ENCODE measurements at regions not wholly inside any gene's neighbourhood (a gene's known extent, or its start where the extent isn't known, plus 50 kb on each side); places are given as distances from the start of the nearest gene placed in this dataset.
"Not testable (repeated sequence)": the region's sequence is repeated elsewhere in the genome, so short reads cannot be mapped to it uniquely, and the experiment has no call there.

GRCh38 chr2:58401936-58402335, 160.8 kb upstream of the FANCL start:
- H3K4me3 ChIP-seq (ENCODE audit: insufficient read depth, low read length), result no peak overlapping the region
- no peak overlapping the region for H3K27ac ChIP-seq (ENCODE audit: low read depth, low read length)
- DNase-seq (ENCODE audit: insufficient read length, low spot score, missing footprints), result no peak
- H3K4me1 ChIP-seq (ENCODE audit: insufficient read depth, low read length), result no peaks in the 10 kb centered on the region
- no peaks in the 10 kb centered on the region for H4K20me1 ChIP-seq (ENCODE audit: insufficient read depth, low read length)
- no peak overlapping the region for H3K4me2 ChIP-seq (ENCODE audit: insufficient read depth, low read length)
- H3K9me3 ChIP-seq (ENCODE audit: low read depth, low read length), result no peaks in the 10 kb centered on the region
- H3K27me3 ChIP-seq (ENCODE audit: insufficient read depth, low read length), result no peaks in the 10 kb centered on the region
- TF ChIP-seq CTCF (IDR thresholded peaks at IDR 0.05; ENCODE audit: extremely low read depth, low read depth, low read length), result no peak
- no peak overlapping the region for H2AFZ ChIP-seq (ENCODE audit: low read length)
- H3K79me2 ChIP-seq (ENCODE audit: insufficient read depth, low read length), result no peaks in the 10 kb centered on the region
- no peaks in the 10 kb centered on the region for H3K36me3 ChIP-seq (ENCODE audit: insufficient read depth, low read length)

GRCh38 chr2:58398406-58398805, 157.3 kb upstream of the FANCL start:
- Histone ChIP-seq H3K79me2 (ENCODE audit: insufficient read depth, low read length) (no peaks in the 10 kb centered on the region), H2AFZ (ENCODE audit: low read length) (no peak overlapping the region), H3K27ac (ENCODE audit: low read depth, low read length) (no peak overlapping the region), H3K4me1 (ENCODE audit: insufficient read depth, low read length) (no peaks in the 10 kb centered on the region), H3K4me3 (ENCODE audit: insufficient read depth, low read length) (no peak overlapping the region), H4K20me1 (ENCODE audit: insufficient read depth, low read length) (no peaks in the 10 kb centered on the region), H3K4me2 (ENCODE audit: insufficient read depth, low read length) (no peak overlapping the region), H3K9me3 (ENCODE audit: low read depth, low read length) (no peaks in the 10 kb centered on the region), H3K27me3 (ENCODE audit: insufficient read depth, low read length) (no peaks in the 10 kb centered on the region), H3K36me3 (ENCODE audit: insufficient read depth, low read length) (no peaks in the 10 kb centered on the region)
- no peak for TF ChIP-seq CTCF (IDR thresholded peaks at IDR 0.05; ENCODE audit: extremely low read depth, low read depth, low read length)
- DNase-seq (ENCODE audit: insufficient read length, low spot score, missing footprints), result no peak

GRCh38 chr2:58387701-58388100, 146.6 kb upstream of the FANCL start:
- peak; percentile 2 for DNase-seq (ENCODE audit: insufficient read length, low spot score, missing footprints)
- Histone ChIP-seq H4K20me1 (ENCODE audit: insufficient read depth, low read length) (no peaks in the 10 kb centered on the region), H3K79me2 (ENCODE audit: insufficient read depth, low read length) (no peaks in the 10 kb centered on the region), H3K27me3 (ENCODE audit: insufficient read depth, low read length) (no peaks in the 10 kb centered on the region), H3K27ac (ENCODE audit: low read depth, low read length) (no peak overlapping the region), H3K4me1 (ENCODE audit: insufficient read depth, low read length) (no peaks in the 10 kb centered on the region), H3K4me3 (ENCODE audit: insufficient read depth, low read length) (no peak overlapping the region), H3K9me3 (ENCODE audit: low read depth, low read length) (no peaks in the 10 kb centered on the region), H3K36me3 (ENCODE audit: insufficient read depth, low read length) (no peaks in the 10 kb centered on the region), H3K4me2 (ENCODE audit: insufficient read depth, low read length) (no peak overlapping the region), H2AFZ (ENCODE audit: low read length) (no peak overlapping the region)
- no peak for TF ChIP-seq CTCF (IDR thresholded peaks at IDR 0.05; ENCODE audit: extremely low read depth, low read depth, low read length)

GRCh38 chr2:58386904-58387303, 145.8 kb upstream of the FANCL start:
- H2AFZ ChIP-seq (ENCODE audit: low read length); H3K27me3 ChIP-seq (ENCODE audit: insufficient read depth, low read length); H3K36me3 ChIP-seq (ENCODE audit: insufficient read depth, low read length); H3K4me3 ChIP-seq (ENCODE audit: insufficient read depth, low read length); DNase-seq (ENCODE audit: insufficient read length, low spot score, missing footprints); H3K4me1 ChIP-seq (ENCODE audit: insufficient read depth, low read length); H4K20me1 ChIP-seq (ENCODE audit: insufficient read depth, low read length); H3K79me2 ChIP-seq (ENCODE audit: insufficient read depth, low read length); H3K4me2 ChIP-seq (ENCODE audit: insufficient read depth, low read length); H3K27ac ChIP-seq (ENCODE audit: low read depth, low read length); H3K9me3 ChIP-seq (ENCODE audit: low read depth, low read length): not testable (repeated sequence)

- Histone ChIP-seq H3K4me2 (ENCODE audit: insufficient read depth, low read length) (no peak overlapping the region), H3K79me2 (ENCODE audit: insufficient read depth, low read length) (no peaks in the 10 kb centered on the region), H3K36me3 (ENCODE audit: insufficient read depth, low read length) (no peaks in the 10 kb centered on the region), H3K4me3 (ENCODE audit: insufficient read depth, low read length) (no peak overlapping the region), H4K20me1 (ENCODE audit: insufficient read depth, low read length) (no peaks in the 10 kb centered on the region), H3K27ac (ENCODE audit: low read depth, low read length) (no peak overlapping the region), H2AFZ (ENCODE audit: low read length) (no peak overlapping the region), H3K27me3 (ENCODE audit: insufficient read depth, low read length) (no peaks in the 10 kb centered on the region), H3K9me3 (ENCODE audit: low read depth, low read length) (no peaks in the 10 kb centered on the region), H3K4me1 (ENCODE audit: insufficient read depth, low read length) (no peaks in the 10 kb centered on the region)
- no peak for TF ChIP-seq CTCF (IDR thresholded peaks at IDR 0.05; ENCODE audit: extremely low read depth, low read depth, low read length)
- DNase-seq (ENCODE audit: insufficient read length, low spot score, missing footprints), result no peak
Observed at GRCh38 chr2:58378152-58378551, 137.0 kb upstream of the FANCL start.

Measured in osteoblast (primary cell).